Caco-2 (cell line): ENCODE measurements at regions not wholly inside any gene's neighbourhood (a gene's known extent, or its start where the extent isn't known, plus 50 kb on each side); places are given as distances from the start of the nearest gene placed in this dataset.

ENCODE experiments used
- BruUV-seq: library from RNA; stranded (reverse); fragments of 400-500 nt; replicated peaks from 2 replicates; lab custom pipeline; 2021; lab: Mats Ljungman, UMichigan
- CTCF ChIA-PET: fragments of 300-600 bp; sonication (Branson Sonifier 250); formaldehyde crosslinking; loops from one replicate; lab custom pipeline; 2022; ENCODE audit warnings: antibody characterized with exemption; lab: Charles Lee
- POLR2A ChIA-PET: fragments of 300-600 bp; sonication (Branson Sonifier 250); formaldehyde crosslinking; loops from one replicate; lab custom pipeline; 2022; ENCODE audit warnings: antibody characterized with exemption; lab: Charles Lee
- DNase-seq, 2 experiments: peaks; one replicate each; pipeline versions ENCODE4 v3.0.0 to v3.0.0-alpha.2; 2020 to 2022
- H3K27me3 ChIP-seq: replicated peaks from 2 replicates; pipeline ENCODE4 v1.6.0; 2011; ENCODE audit warnings: low read length; ENCODE audit not compliant: control insufficient read depth, insufficient read depth
- H3K36me3 ChIP-seq: 2 replicates; pipeline ENCODE4 v1.5.1; 2011; ENCODE audit warnings: low read length; ENCODE audit not compliant: control insufficient read depth, insufficient read depth
- H3K4me1 ChIP-seq: fragments of 250-450 bp; sonication (Bioruptor Pico); 2 replicates; pipeline ENCODE4 v1.5.1; 2020; ENCODE audit warnings: mild to moderate bottlenecking
- H3K4me3 ChIP-seq: 2 replicates; pipeline ENCODE4 v1.5.1; 2011; ENCODE audit warnings: low read depth, mild to moderate bottlenecking, control low read depth, low read length
- H3K9me3 ChIP-seq: fragments of 250-450 bp; sonication (Bioruptor Pico); 2 replicates; pipeline ENCODE4 v1.5.1; 2020; ENCODE audit warnings: mild to moderate bottlenecking, moderate library complexity
- H3K27ac Mint-ChIP-seq: one replicate; pipeline ENCODE4 v1.8.0; 2022; ENCODE audit warnings: mixed read lengths; ENCODE audit not compliant: unreplicated experiment
- H3K27me3 Mint-ChIP-seq: one replicate; pipeline ENCODE4 v1.8.0; 2022; ENCODE audit warnings: mixed read lengths; ENCODE audit not compliant: insufficient read depth, unreplicated experiment
- H3K36me3 Mint-ChIP-seq: one replicate; pipeline ENCODE4 v1.8.0; 2022; ENCODE audit warnings: mild to moderate bottlenecking, mixed read lengths; ENCODE audit not compliant: insufficient read depth, unreplicated experiment
- H3K4me1 Mint-ChIP-seq: one replicate; pipeline ENCODE4 v1.8.0; 2022; ENCODE audit warnings: low read depth, mixed read lengths; ENCODE audit not compliant: unreplicated experiment
- H3K4me3 Mint-ChIP-seq: one replicate; pipeline ENCODE4 v1.8.0; 2022; ENCODE audit warnings: mild to moderate bottlenecking, moderate library complexity, mixed read lengths; ENCODE audit not compliant: unreplicated experiment
- H3K9me3 Mint-ChIP-seq: one replicate; pipeline ENCODE4 v1.8.0; 2022; ENCODE audit warnings: mixed read lengths; ENCODE audit not compliant: unreplicated experiment
- intact Hi-C: fragments of 100-400 bp; cut with micrococcal nuclease; formaldehyde crosslinking; loops from one replicate; pipeline ENCODE4 v1.10.0; 2022; ENCODE audit not compliant: unreplicated experiment
- TF ChIP-seq, protein P1 (sequence below), 2 experiments: fragments of 200-600 bp in 1 of 2; IDR thresholded peaks; 1 replicate in 1 of 2; 2 replicates in 1 of 2; pipeline versions ENCODE4 v1.5.1 to v1.8.0; 2011 to 2022; ENCODE audit warnings: antibody characterized with exemption in 1 of 2, control low read depth in 1 of 2, inconsistent platforms in 1 of 2, low read depth in 1 of 2, low read length in 1 of 2, mild to moderate bottlenecking in 1 of 2, moderate library complexity in 1 of 2; ENCODE audit not compliant: insufficient read depth in 1 of 2, severe bottlenecking in 1 of 2, unreplicated experiment in 1 of 2

- Histone ChIP-seq H3K4me3 (no peak overlapping the region), H3K27me3 (no peaks in the 10 kb centered on the region), H3K4me1 (no peaks in the 10 kb centered on the region), H3K9me3 (no peaks in the 10 kb centered on the region), H3K36me3 (no peaks in the 10 kb centered on the region)
- POLR2A ChIA-PET, result no interaction called here
- CTCF ChIA-PET, result no interaction called here
- intact Hi-C loops, result no loop called here
- TF ChIP-seq, protein P1, sequence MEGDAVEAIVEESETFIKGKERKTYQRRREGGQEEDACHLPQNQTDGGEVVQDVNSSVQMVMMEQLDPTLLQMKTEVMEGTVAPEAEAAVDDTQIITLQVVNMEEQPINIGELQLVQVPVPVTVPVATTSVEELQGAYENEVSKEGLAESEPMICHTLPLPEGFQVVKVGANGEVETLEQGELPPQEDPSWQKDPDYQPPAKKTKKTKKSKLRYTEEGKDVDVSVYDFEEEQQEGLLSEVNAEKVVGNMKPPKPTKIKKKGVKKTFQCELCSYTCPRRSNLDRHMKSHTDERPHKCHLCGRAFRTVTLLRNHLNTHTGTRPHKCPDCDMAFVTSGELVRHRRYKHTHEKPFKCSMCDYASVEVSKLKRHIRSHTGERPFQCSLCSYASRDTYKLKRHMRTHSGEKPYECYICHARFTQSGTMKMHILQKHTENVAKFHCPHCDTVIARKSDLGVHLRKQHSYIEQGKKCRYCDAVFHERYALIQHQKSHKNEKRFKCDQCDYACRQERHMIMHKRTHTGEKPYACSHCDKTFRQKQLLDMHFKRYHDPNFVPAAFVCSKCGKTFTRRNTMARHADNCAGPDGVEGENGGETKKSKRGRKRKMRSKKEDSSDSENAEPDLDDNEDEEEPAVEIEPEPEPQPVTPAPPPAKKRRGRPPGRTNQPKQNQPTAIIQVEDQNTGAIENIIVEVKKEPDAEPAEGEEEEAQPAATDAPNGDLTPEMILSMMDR (IDR thresholded peaks at IDR 0.05; ENCODE audit: insufficient read depth in 1 of 2, low read depth in 1 of 2, low read length in 1 of 2, severe bottlenecking in 1 of 2, unreplicated experiment in 1 of 2), result no peak
- Mint-ChIP-seq H3K4me1 (no peaks in the 10 kb centered on the region), H3K9me3 (peaks cover 18% of the 10 kb centered on the region), H3K4me3 (no peak overlapping the region), H3K27ac (no peak overlapping the region), H3K27me3 (peaks cover 3% of the 10 kb centered on the region), H3K36me3 (no peaks in the 10 kb centered on the region)
- BruUV-seq, result no TSS peak
- no peak for DNase-seq
Measured at GRCh38 chr5:121086671-121087070, 622.6 kb downstream of the PRR16 start.

GRCh38 chr5:121087560-121087959 lies 623.5 kb downstream of the PRR16 start:
- no TSS peak for BruUV-seq
- ChIA-PET POLR2A (no interaction called here), CTCF (no interaction called here)
- Mint-ChIP-seq H3K9me3 (peaks cover 18% of the 10 kb centered on the region), H3K27ac (no peak overlapping the region), H3K36me3 (no peaks in the 10 kb centered on the region), H3K4me3 (no peak overlapping the region), H3K27me3 (peaks cover 3% of the 10 kb centered on the region), H3K4me1 (no peaks in the 10 kb centered on the region)
- no peaks in the 10 kb centered on the region for H3K36me3 ChIP-seq
- H3K27me3 ChIP-seq, result no peaks in the 10 kb centered on the region
- TF ChIP-seq, protein P1 (IDR thresholded peaks at IDR 0.05; ENCODE audit: insufficient read depth in 1 of 2, low read depth in 1 of 2, low read length in 1 of 2, severe bottlenecking in 1 of 2, unreplicated experiment in 1 of 2), result no peak
- no peaks in the 10 kb centered on the region for H3K4me1 ChIP-seq
- no peaks in the 10 kb centered on the region for H3K9me3 ChIP-seq
- H3K4me3 ChIP-seq, result no peak overlapping the region
- no peak for DNase-seq
- intact Hi-C loops, result no loop called here

GRCh38 chr5:121088341-121088740 lies 624.2 kb downstream of the PRR16 start:
- Mint-ChIP-seq H3K27ac (no peak overlapping the region), H3K27me3 (peaks cover 3% of the 10 kb centered on the region), H3K36me3 (no peaks in the 10 kb centered on the region), H3K9me3 (peaks cover 18% of the 10 kb centered on the region), H3K4me3 (no peak overlapping the region), H3K4me1 (no peaks in the 10 kb centered on the region)
- BruUV-seq, result no TSS peak
- H3K9me3 ChIP-seq, result no peaks in the 10 kb centered on the region
- no peaks in the 10 kb centered on the region for H3K36me3 ChIP-seq
- no peak overlapping the region for H3K4me3 ChIP-seq
- POLR2A ChIA-PET, result no interaction called here
- TF ChIP-seq, protein P1 (IDR thresholded peaks at IDR 0.05; ENCODE audit: insufficient read depth in 1 of 2, low read depth in 1 of 2, low read length in 1 of 2, severe bottlenecking in 1 of 2, unreplicated experiment in 1 of 2), result no peak
- DNase-seq, result no peak
- H3K27me3 ChIP-seq, result no peaks in the 10 kb centered on the region
- H3K4me1 ChIP-seq, result no peaks in the 10 kb centered on the region
- CTCF ChIA-PET, result no interaction called here
- intact Hi-C loops, result no loop called here
